ENCODE measurements at regions not wholly inside any gene's neighbourhood (a gene's known extent, or its start where the extent isn't known, plus 50 kb on each side); places are given as distances from the start of the nearest gene placed in this dataset.

GRCh38 chr6:40326714-40327421 is 260.3 kb downstream of the LRFN2 start:
- Histone ChIP-seq H3K27ac (no peak overlapping the region), H3K9me3 (no peaks in the 10 kb centered on the region), H3K36me3 (no peaks in the 10 kb centered on the region), H3K4me3 (ENCODE audit: low read depth in 1 of 2, low read length in 1 of 2) (no peak overlapping the region), H3K4me1 (ENCODE audit: control insufficient read depth in 1 of 2, insufficient read depth in 1 of 2, low read depth in 1 of 2, low read length in 1 of 2) (no peaks in the 10 kb centered on the region), H3K27me3 (peaks cover 47% of the 10 kb centered on the region)
- TF ChIP-seq CTCF (IDR thresholded peaks at IDR 0.05): no peak

- H3K27ac ChIP-seq: no peak overlapping the region
- no peaks in the 10 kb centered on the region for H3K4me1 ChIP-seq (ENCODE audit: control insufficient read depth in 1 of 2, insufficient read depth in 1 of 2, low read depth in 1 of 2, low read length in 1 of 2)
- H3K4me3 ChIP-seq (ENCODE audit: low read depth in 1 of 2, low read length in 1 of 2): no peak overlapping the region
- no peak for TF ChIP-seq CTCF (IDR thresholded peaks at IDR 0.05)
- no peaks in the 10 kb centered on the region for H3K36me3 ChIP-seq
- H3K27me3 ChIP-seq: peaks cover 39% of the 10 kb centered on the region
- no peaks in the 10 kb centered on the region for H3K9me3 ChIP-seq
Observed at GRCh38 chr6:40325791-40326190, 261.4 kb downstream of the LRFN2 start.

- Histone ChIP-seq H3K27ac (no peak overlapping the region), H3K36me3 (no peaks in the 10 kb centered on the region), H3K9me3 (no peaks in the 10 kb centered on the region), H3K4me3 (ENCODE audit: low read depth in 1 of 2, low read length in 1 of 2) (no peak overlapping the region), H3K4me1 (ENCODE audit: control insufficient read depth in 1 of 2, insufficient read depth in 1 of 2, low read depth in 1 of 2, low read length in 1 of 2) (no peaks in the 10 kb centered on the region), H3K27me3 (peaks cover 32% of the 10 kb centered on the region)
- TF ChIP-seq CTCF (IDR thresholded peaks at IDR 0.05): no peak
Observed at GRCh38 chr6:40325041-40325440, 262.1 kb downstream of the LRFN2 start.

- no peak for TF ChIP-seq CTCF (IDR thresholded peaks at IDR 0.05)
- no peak overlapping the region for H3K27ac ChIP-seq
Observed at GRCh38 chr6:40323881-40324634, 263.1 kb downstream of the LRFN2 start.

GRCh38 chr6:40322336-40322735 is 264.8 kb downstream of the LRFN2 start:
- peaks cover 7% of the 10 kb centered on the region for H3K27me3 ChIP-seq
- H3K4me3 ChIP-seq (ENCODE audit: low read depth in 1 of 2, low read length in 1 of 2): no peak overlapping the region
- H3K36me3 ChIP-seq: no peaks in the 10 kb centered on the region
- no peaks in the 10 kb centered on the region for H3K4me1 ChIP-seq (ENCODE audit: control insufficient read depth in 1 of 2, insufficient read depth in 1 of 2, low read depth in 1 of 2, low read length in 1 of 2)
- H3K27ac ChIP-seq: no peak overlapping the region
- H3K9me3 ChIP-seq: no peaks in the 10 kb centered on the region
- no peak for TF ChIP-seq CTCF (IDR thresholded peaks at IDR 0.05)

More at GRCh38 chr6:40323881-40324634, 263.1 kb downstream of the LRFN2 start:
- Histone ChIP-seq H3K4me3 (ENCODE audit: low read depth in 1 of 2, low read length in 1 of 2) (no peak overlapping the region), H3K4me1 (ENCODE audit: control insufficient read depth in 1 of 2, insufficient read depth in 1 of 2, low read depth in 1 of 2, low read length in 1 of 2) (no peaks in the 10 kb centered on the region), H3K27me3 (peaks cover 23% of the 10 kb centered on the region), H3K9me3 (no peaks in the 10 kb centered on the region), H3K36me3 (no peaks in the 10 kb centered on the region)

Measured in neutrophil (primary cell).